8988T (cell line): ENCODE measurements at regions not wholly inside any gene's neighbourhood (a gene's known extent, or its start where the extent isn't known, plus 50 kb on each side); places are given as distances from the start of the nearest gene placed in this dataset.

Source experiments
- DNase-seq: peaks from one replicate; pipeline ENCODE4 v3.0.0; 2011

GRCh38 chr5:143488381-143488780 lies 84.9 kb upstream of the NR3C1 start:
- DNase-seq, result no peak

- DNase-seq, result no peak
Observed at GRCh38 chr5:143484601-143485000, 81.1 kb upstream of the NR3C1 start.

- DNase-seq, result no peak
Observed at GRCh38 chr5:143481697-143482531, 78.4 kb upstream of the NR3C1 start.

GRCh38 chr5:143480001-143480400 lies 76.5 kb upstream of the NR3C1 start:
- no peak for DNase-seq

GRCh38 chr5:143479394-143479793 lies 75.9 kb upstream of the NR3C1 start:
- DNase-seq, result no peak

- no peak for DNase-seq
Observed at GRCh38 chr5:143476601-143477211, 73.2 kb upstream of the NR3C1 start.

- DNase-seq, result no peak
Observed at GRCh38 chr5:143474616-143475015, 71.1 kb upstream of the NR3C1 start.

GRCh38 chr5:143473481-143473880 lies 70.0 kb upstream of the NR3C1 start:
- no peak for DNase-seq

GRCh38 chr5:143472576-143472975 lies 69.1 kb upstream of the NR3C1 start:
- DNase-seq, result no peak

GRCh38 chr5:143471666-143472464 lies 68.4 kb upstream of the NR3C1 start:
- DNase-seq, result no peak

GRCh38 chr5:143471041-143471509 lies 67.6 kb upstream of the NR3C1 start:
- DNase-seq, result no peak

GRCh38 chr5:143470120-143470519 lies 66.6 kb upstream of the NR3C1 start:
- DNase-seq, result no peak

- DNase-seq, result no peak
Observed at GRCh38 chr5:143469125-143469524, 65.6 kb upstream of the NR3C1 start.

GRCh38 chr5:143466632-143467031 lies 63.1 kb upstream of the NR3C1 start:
- DNase-seq, result no peak

- no peak for DNase-seq
Observed at GRCh38 chr5:143464723-143465490, 61.4 kb upstream of the NR3C1 start.

- DNase-seq, result no peak
Observed at GRCh38 chr5:143462431-143462830, 58.9 kb upstream of the NR3C1 start.

- DNase-seq, result no peak
Observed at GRCh38 chr5:143459433-143459832, 55.9 kb upstream of the NR3C1 start.

- DNase-seq, result no peak
Observed at GRCh38 chr5:143456952-143457547, 53.6 kb upstream of the NR3C1 start.

- DNase-seq, result no peak
Observed at GRCh38 chr5:143454936-143455516, 51.5 kb upstream of the NR3C1 start.

GRCh38 chr5:143453720-143454119 lies 50.2 kb upstream of the NR3C1 start:
- no peak for DNase-seq
